ENCODE measurements at regions not wholly inside any gene's neighbourhood (a gene's known extent, or its start where the extent isn't known, plus 50 kb on each side); places are given as distances from the start of the nearest gene placed in this dataset.

- TF ChIP-seq, protein P1, sequence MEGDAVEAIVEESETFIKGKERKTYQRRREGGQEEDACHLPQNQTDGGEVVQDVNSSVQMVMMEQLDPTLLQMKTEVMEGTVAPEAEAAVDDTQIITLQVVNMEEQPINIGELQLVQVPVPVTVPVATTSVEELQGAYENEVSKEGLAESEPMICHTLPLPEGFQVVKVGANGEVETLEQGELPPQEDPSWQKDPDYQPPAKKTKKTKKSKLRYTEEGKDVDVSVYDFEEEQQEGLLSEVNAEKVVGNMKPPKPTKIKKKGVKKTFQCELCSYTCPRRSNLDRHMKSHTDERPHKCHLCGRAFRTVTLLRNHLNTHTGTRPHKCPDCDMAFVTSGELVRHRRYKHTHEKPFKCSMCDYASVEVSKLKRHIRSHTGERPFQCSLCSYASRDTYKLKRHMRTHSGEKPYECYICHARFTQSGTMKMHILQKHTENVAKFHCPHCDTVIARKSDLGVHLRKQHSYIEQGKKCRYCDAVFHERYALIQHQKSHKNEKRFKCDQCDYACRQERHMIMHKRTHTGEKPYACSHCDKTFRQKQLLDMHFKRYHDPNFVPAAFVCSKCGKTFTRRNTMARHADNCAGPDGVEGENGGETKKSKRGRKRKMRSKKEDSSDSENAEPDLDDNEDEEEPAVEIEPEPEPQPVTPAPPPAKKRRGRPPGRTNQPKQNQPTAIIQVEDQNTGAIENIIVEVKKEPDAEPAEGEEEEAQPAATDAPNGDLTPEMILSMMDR (IDR thresholded peaks at IDR 0.05): no peak
- no peak for TF ChIP-seq POLR2A (IDR thresholded peaks at IDR 0.05)
These were observed 159.7 kb downstream of the GOLIM4 start for GRCh38 chr3:167936019-167936418.
